ENCODE measurements at regions not wholly inside any gene's neighbourhood (a gene's known extent, or its start where the extent isn't known, plus 50 kb on each side); places are given as distances from the start of the nearest gene placed in this dataset.

- DNase-seq: no peak
Observed at GRCh38 chr16:13766334-13766733, 153.6 kb upstream of the ERCC4 start.

GRCh38 chr16:13767215-13767614 is 152.7 kb upstream of the ERCC4 start:
- no peak for DNase-seq

GRCh38 chr16:13768471-13768870 is 151.5 kb upstream of the ERCC4 start:
- no peak for DNase-seq

GRCh38 chr16:13770436-13770835 is 149.5 kb upstream of the ERCC4 start:
- DNase-seq: no peak

- DNase-seq: no peak
Observed at GRCh38 chr16:13772782-13773181, 147.2 kb upstream of the ERCC4 start.

- no peak for DNase-seq
Observed at GRCh38 chr16:13779676-13780075, 140.3 kb upstream of the ERCC4 start.

- DNase-seq: no peak
Observed at GRCh38 chr16:13780406-13781168, 139.4 kb upstream of the ERCC4 start.

- DNase-seq: no peak
Observed at GRCh38 chr16:13781169-13781564, 138.8 kb upstream of the ERCC4 start.

- no peak for DNase-seq
Observed at GRCh38 chr16:13781575-13782338, 138.2 kb upstream of the ERCC4 start.

- DNase-seq: no peak
Observed at GRCh38 chr16:13791095-13791494, 128.9 kb upstream of the ERCC4 start.

GRCh38 chr16:13793841-13794409 is 126.0 kb upstream of the ERCC4 start:
- DNase-seq: no peak

- no peak for DNase-seq
Observed at GRCh38 chr16:13795131-13795530, 124.8 kb upstream of the ERCC4 start.

- no peak for DNase-seq
Observed at GRCh38 chr16:13797718-13798117, 122.2 kb upstream of the ERCC4 start.

GRCh38 chr16:13798211-13798610 is 121.7 kb upstream of the ERCC4 start:
- DNase-seq: no peak

- DNase-seq: no peak
Observed at GRCh38 chr16:13803974-13804373, 116.0 kb upstream of the ERCC4 start.

- no peak for DNase-seq
Observed at GRCh38 chr16:13805951-13806350, 114.0 kb upstream of the ERCC4 start.

GRCh38 chr16:13806671-13807070 is 113.3 kb upstream of the ERCC4 start:
- DNase-seq: no peak

- no peak for DNase-seq
Observed at GRCh38 chr16:13808102-13808501, 111.9 kb upstream of the ERCC4 start.

GRCh38 chr16:13809765-13810164 is 110.2 kb upstream of the ERCC4 start:
- no peak for DNase-seq

GRCh38 chr16:13811834-13812233 is 108.1 kb upstream of the ERCC4 start:
- DNase-seq: no peak

GRCh38 chr16:13816701-13817100 is 103.3 kb upstream of the ERCC4 start:
- DNase-seq: no peak

GRCh38 chr16:13823501-13823900 is 96.5 kb upstream of the ERCC4 start:
- DNase-seq: no peak

- DNase-seq: no peak
Observed at GRCh38 chr16:13829697-13830299, 90.2 kb upstream of the ERCC4 start.

GRCh38 chr16:13833515-13833914 is 86.4 kb upstream of the ERCC4 start:
- DNase-seq: no peak

Measured in activated naive CD4-positive, alpha-beta T cell (primary cell).